ENCODE measurements at regions not wholly inside any gene's neighbourhood (a gene's known extent, or its start where the extent isn't known, plus 50 kb on each side); places are given as distances from the start of the nearest gene placed in this dataset.

- ATAC-seq (ENCODE audit: low read depth) (peak; percentile 36; the same call in 1 of the 2 replicates), DNase-seq (no peak)
- no peaks in the 10 kb centered on the region for H3K79me1 ChIP-seq (ENCODE audit: low read depth in 1 of 2, low read length in 2 of 2)
- no peak overlapping the region for H4K5ac ChIP-seq (ENCODE audit: low read depth, low read length)
- H3K27me3 ChIP-seq (ENCODE audit: control insufficient read depth, insufficient read depth, low read length) = no peaks in the 10 kb centered on the region
- ChIA-PET CTCF (no interaction called here), POLR2A (ENCODE audit: unreplicated experiment) (no interaction called here)
- peaks cover 14% of the 10 kb centered on the region for H3K4me1 ChIP-seq (ENCODE audit: control insufficient read depth, insufficient read depth, low read length)
- no TSS peak for BruUV-seq (replicated peaks)
- no peak overlapping the region for H4K91ac ChIP-seq (ENCODE audit: insufficient read depth, low read depth, low read length)
- H3K36me3 ChIP-seq (ENCODE audit: control insufficient read depth, insufficient read depth, low read length) = no peaks in the 10 kb centered on the region
- no peak overlapping the region for H3K56ac ChIP-seq (ENCODE audit: extremely low read depth, insufficient read depth, low read length)
- H2AK9ac ChIP-seq (replicated peaks; ENCODE audit: low read depth, low read length, poor library complexity) = no peak overlapping the region
- H3K4me3 ChIP-seq (ENCODE audit: insufficient read depth, low read depth, low read length) = no peak overlapping the region
- H2BK20ac ChIP-seq (ENCODE audit: low read depth, low read length) = peak overlapping the region; percentile 11; the same call in 1 of the 2 replicates
- dilution Hi-C loops (cut with HindIII; ENCODE audit: low sequenced_read_pairs, unreplicated experiment) = no loop called here
- no peaks in the 10 kb centered on the region for H4K20me1 ChIP-seq (ENCODE audit: insufficient read depth, low read length)
- TF ChIP-seq FOS (IDR thresholded peaks at IDR 0.05; ENCODE audit: low read depth, low read length) (no peak), CEBPB (IDR thresholded peaks at IDR 0.05; ENCODE audit: low read depth, low read length) (no peak), MXI1 (IDR thresholded peaks at IDR 0.05; ENCODE audit: borderline replicate concordance, low read depth, low read length) (no peak), CHD1 (IDR thresholded peaks at IDR 0.05; ENCODE audit: low read depth, low read length) (no peak), MAFK (IDR thresholded peaks at IDR 0.05; ENCODE audit: low read depth, low read length) (no peak), MAZ (IDR thresholded peaks at IDR 0.05; ENCODE audit: borderline replicate concordance, low read depth, low read length) (no peak), SMC3 (IDR thresholded peaks at IDR 0.05; ENCODE audit: low read depth, low read length) (no peak)
- TF ChIP-seq, protein P1, sequence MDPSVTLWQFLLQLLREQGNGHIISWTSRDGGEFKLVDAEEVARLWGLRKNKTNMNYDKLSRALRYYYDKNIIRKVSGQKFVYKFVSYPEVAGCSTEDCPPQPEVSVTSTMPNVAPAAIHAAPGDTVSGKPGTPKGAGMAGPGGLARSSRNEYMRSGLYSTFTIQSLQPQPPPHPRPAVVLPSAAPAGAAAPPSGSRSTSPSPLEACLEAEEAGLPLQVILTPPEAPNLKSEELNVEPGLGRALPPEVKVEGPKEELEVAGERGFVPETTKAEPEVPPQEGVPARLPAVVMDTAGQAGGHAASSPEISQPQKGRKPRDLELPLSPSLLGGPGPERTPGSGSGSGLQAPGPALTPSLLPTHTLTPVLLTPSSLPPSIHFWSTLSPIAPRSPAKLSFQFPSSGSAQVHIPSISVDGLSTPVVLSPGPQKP (IDR thresholded peaks at IDR 0.05; ENCODE audit: borderline replicate concordance, low read depth, low read length) = no peak
- TF ChIP-seq, protein P2, sequence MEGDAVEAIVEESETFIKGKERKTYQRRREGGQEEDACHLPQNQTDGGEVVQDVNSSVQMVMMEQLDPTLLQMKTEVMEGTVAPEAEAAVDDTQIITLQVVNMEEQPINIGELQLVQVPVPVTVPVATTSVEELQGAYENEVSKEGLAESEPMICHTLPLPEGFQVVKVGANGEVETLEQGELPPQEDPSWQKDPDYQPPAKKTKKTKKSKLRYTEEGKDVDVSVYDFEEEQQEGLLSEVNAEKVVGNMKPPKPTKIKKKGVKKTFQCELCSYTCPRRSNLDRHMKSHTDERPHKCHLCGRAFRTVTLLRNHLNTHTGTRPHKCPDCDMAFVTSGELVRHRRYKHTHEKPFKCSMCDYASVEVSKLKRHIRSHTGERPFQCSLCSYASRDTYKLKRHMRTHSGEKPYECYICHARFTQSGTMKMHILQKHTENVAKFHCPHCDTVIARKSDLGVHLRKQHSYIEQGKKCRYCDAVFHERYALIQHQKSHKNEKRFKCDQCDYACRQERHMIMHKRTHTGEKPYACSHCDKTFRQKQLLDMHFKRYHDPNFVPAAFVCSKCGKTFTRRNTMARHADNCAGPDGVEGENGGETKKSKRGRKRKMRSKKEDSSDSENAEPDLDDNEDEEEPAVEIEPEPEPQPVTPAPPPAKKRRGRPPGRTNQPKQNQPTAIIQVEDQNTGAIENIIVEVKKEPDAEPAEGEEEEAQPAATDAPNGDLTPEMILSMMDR (conservative IDR thresholded peaks at IDR 0.05; ENCODE audit: low read depth, low read length) = no peak
- TF ChIP-seq, protein P3, sequence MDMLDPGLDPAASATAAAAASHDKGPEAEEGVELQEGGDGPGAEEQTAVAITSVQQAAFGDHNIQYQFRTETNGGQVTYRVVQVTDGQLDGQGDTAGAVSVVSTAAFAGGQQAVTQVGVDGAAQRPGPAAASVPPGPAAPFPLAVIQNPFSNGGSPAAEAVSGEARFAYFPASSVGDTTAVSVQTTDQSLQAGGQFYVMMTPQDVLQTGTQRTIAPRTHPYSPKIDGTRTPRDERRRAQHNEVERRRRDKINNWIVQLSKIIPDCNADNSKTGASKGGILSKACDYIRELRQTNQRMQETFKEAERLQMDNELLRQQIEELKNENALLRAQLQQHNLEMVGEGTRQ (IDR thresholded peaks at IDR 0.05; ENCODE audit: low read depth, low read length) = no peak
- in situ Hi-C loops (cut with MboI; ENCODE audit: low sequenced_read_pairs) = no loop called here
- no peak overlapping the region for H3K23ac ChIP-seq (ENCODE audit: low read depth, low read length)
- H3K9ac ChIP-seq (ENCODE audit: low read depth, low read length) = no peak overlapping the region
- no peak overlapping the region for H3K4me2 ChIP-seq (ENCODE audit: low read depth, low read length)
- H3K18ac ChIP-seq (ENCODE audit: low read depth, low read length) = peak overlapping the region; percentile 57; the same call in 1 of the 2 replicates
- no peak overlapping the region for H2BK15ac ChIP-seq (ENCODE audit: low read depth, low read length)
- H2AK5ac ChIP-seq (ENCODE audit: low read depth, low read length) = peak overlapping the region; percentile 80
- WGBS, 2 experiments (ENCODE audit: extremely low coverage in 2 of 2, insufficient read length in 1 of 2) = 53% methylated on average over 3 of the region's 8 CpGs; no CpG with 5 or more reads in 1 of the 2 experiments
- H2BK5ac ChIP-seq (ENCODE audit: low read depth, low read length, poor library complexity, severe bottlenecking) = no peak overlapping the region
- intact Hi-C loops (cut with micrococcal nuclease) = no loop called here
- peaks cover 10% of the 10 kb centered on the region for H3K9me1 ChIP-seq (ENCODE audit: insufficient read depth, low read length)
- H3K27ac ChIP-seq (ENCODE audit: insufficient read depth, low read length) = no peak overlapping the region
- no peak overlapping the region for H3K4ac ChIP-seq (ENCODE audit: low read depth, low read length)
- H2AFZ ChIP-seq (replicated peaks; ENCODE audit: low read length, poor library complexity) = peak overlapping the region; percentile 68
- peak overlapping the region in 1 of 2 experiments; percentile 59; a peak in 2 of 4 replicates for H4K8ac ChIP-seq (ENCODE audit: low read depth in 2 of 2, low read length in 2 of 2)
- no peak overlapping the region for H3K14ac ChIP-seq (replicated peaks; ENCODE audit: low read depth, low read length)
- H2BK120ac ChIP-seq (ENCODE audit: low read depth, low read length) = peak overlapping the region; percentile 62
- H3K9me3 ChIP-seq (ENCODE audit: control insufficient read depth, insufficient read depth, low read length) = no peaks in the 10 kb centered on the region
Observed at GRCh38 chr6:3926150-3926482, 76.9 kb downstream of the FAM50B start.

Data from IMR-90 (cell line).